ENCODE measurements at regions not wholly inside any gene's neighbourhood (a gene's known extent, or its start where the extent isn't known, plus 50 kb on each side); places are given as distances from the start of the nearest gene placed in this dataset.

DNA sequence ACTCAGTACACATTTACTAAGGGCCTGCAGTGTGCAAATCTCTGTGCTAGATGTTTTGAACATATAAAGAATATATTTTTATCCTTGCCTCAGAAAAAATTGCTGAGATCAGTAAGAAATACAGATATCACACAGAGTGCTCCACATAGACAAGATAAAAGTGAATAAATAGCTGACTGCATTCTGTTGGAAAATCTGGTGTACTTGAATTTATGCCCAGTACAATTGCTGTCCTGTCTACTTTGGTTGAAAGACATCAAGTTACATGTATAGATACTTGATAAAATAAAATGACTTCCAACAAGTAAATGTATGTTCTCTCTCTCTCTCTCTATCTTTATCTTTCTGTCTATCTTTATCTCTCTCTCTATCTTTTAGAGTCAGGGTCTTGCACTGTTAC is 381.2 kb upstream of the CBLB start:
- TF ChIP-seq, protein P1, sequence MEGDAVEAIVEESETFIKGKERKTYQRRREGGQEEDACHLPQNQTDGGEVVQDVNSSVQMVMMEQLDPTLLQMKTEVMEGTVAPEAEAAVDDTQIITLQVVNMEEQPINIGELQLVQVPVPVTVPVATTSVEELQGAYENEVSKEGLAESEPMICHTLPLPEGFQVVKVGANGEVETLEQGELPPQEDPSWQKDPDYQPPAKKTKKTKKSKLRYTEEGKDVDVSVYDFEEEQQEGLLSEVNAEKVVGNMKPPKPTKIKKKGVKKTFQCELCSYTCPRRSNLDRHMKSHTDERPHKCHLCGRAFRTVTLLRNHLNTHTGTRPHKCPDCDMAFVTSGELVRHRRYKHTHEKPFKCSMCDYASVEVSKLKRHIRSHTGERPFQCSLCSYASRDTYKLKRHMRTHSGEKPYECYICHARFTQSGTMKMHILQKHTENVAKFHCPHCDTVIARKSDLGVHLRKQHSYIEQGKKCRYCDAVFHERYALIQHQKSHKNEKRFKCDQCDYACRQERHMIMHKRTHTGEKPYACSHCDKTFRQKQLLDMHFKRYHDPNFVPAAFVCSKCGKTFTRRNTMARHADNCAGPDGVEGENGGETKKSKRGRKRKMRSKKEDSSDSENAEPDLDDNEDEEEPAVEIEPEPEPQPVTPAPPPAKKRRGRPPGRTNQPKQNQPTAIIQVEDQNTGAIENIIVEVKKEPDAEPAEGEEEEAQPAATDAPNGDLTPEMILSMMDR (IDR thresholded peaks at IDR 0.05; ENCODE audit: extremely low read depth, missing control alignments): no peak
- no peak for DNase-seq (ENCODE audit: low spot score)

DNA sequence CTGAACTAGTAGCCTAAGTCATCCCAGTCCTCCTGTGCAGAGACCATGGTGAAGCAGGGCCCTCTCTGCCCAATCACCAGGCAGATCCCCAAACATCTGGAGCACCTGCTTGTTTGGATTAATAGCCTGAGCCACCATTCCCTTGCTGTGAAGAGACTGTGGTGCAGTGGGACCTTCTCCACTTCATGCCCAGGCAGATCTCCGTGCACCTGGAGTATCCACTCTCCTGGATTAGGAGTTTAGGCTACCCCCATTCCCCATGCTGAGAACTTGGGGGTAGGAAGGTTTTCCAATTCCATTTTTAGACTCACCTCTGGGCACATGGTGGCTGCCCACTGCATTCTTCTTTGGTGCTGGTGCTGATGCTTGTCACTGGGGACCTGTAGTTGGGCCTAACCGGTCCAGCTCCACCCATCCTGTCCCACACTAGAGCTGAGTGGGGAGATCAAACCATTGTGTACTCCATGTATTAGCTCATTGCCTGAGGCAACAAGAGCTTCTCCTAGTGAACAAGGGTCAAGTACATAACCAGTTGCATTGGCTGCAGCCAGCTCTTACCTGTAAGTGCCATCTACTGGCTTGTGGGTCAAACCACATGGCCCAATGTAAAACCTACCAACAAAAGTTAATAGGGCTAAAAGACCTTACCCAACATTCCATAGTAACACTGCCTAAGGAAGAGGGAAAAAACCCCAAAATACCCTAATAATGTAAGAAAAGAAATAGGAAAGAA is 382.5 kb upstream of the CBLB start:
- DNase-seq (ENCODE audit: low spot score): no peak
- TF ChIP-seq, protein P1 (IDR thresholded peaks at IDR 0.05; ENCODE audit: extremely low read depth, missing control alignments): no peak

DNA sequence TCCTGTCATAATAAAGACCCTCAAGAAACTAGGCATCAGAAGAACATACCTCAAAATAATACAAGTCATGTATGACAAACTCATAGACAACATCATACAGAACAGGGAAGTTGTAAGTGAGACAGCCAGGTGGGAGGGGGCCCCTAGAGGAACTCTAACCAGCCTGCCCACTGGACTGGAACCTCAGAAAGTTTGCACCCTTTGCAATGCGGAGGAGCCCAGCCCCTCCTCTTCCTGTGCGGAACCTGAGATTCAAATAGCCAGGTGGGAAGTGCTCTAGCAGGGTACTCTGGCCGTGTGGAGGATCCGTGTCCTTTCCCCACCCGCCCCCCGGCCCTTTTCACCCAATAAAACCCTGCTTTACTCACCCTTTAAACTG is 387.0 kb upstream of the CBLB start:
- TF ChIP-seq, protein P1 (IDR thresholded peaks at IDR 0.05; ENCODE audit: extremely low read depth, missing control alignments): no peak
- DNase-seq (ENCODE audit: low spot score): peak; percentile 58

DNA sequence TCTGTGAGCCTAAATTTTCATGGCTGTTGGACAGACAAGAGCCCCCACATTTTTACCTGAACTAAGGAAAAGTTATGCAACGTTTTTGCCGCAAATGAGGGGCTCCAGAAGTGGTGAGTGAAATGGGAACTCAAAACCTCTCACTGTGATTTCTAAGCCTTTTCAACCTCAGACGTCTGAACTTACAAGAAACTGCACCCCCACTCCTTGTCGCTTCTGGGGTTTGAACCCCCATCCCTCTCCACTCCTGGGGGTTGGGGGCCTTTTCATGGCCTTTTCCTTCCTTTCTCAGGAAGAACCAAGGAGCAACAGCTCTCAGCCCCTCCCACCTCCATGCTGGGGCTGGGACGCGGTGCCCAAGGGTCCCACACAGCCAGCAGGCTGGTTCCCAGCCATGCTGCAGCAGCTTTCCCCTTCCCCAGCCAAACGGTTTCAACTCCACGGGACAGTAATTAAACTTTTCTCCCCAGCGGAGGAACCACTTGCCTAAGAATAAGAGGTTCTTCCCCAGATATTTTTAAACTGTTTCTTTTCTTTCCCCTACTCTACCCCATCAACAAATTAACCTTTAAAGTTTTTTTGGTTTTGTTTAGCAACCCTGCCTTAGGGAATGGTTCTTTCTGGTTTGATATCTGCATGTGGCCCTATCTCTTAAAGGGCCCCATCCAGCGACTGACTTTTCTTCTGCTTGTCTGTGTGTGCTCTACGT is 387.6 kb upstream of the CBLB start:
- TF ChIP-seq, protein P1 (IDR thresholded peaks at IDR 0.05; ENCODE audit: extremely low read depth, missing control alignments): no peak
- peak; percentile 13 for DNase-seq (ENCODE audit: low spot score)

DNA sequence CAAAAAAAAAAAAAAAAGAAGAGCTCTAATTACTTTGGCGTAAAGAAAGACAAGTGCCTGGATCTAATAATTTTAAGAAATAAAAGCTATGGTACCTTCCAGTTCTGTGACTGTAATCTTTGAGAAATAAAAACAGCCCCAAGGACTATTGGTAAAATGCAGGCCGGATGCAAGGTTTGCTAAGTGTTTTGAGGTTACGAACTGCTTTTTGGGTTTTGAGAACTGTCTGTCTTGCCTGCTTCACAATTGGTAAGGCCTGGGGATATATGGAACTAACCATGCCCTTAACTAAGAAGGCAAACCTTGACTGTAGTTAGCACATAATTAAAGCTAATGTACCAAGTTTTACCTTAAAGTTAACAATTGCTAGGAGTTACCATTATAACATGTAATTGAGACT is 388.4 kb upstream of the CBLB start:
- DNase-seq (ENCODE audit: low spot score): no peak
- TF ChIP-seq, protein P1 (IDR thresholded peaks at IDR 0.05; ENCODE audit: extremely low read depth, missing control alignments): no peak

DNA sequence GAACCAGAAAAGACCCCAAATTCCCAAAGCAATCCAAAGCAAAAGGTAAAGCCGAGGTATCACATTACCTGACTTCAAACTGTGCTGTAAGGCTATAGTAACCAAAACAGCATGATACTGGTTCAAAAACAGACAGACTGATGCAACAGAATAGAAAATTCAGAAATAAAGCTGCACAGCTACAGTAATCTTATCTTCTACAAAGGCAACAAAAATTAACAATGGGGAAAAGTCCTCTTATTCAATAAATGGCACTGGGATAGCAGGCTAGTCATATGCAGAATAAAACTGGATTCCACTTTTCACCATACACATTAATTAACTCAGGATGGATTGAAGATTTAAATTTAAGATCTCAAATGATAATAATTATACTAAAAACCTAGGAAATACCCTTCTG is 392.6 kb upstream of the CBLB start:
- no peak for DNase-seq (ENCODE audit: low spot score)
- TF ChIP-seq, protein P1 (IDR thresholded peaks at IDR 0.05; ENCODE audit: extremely low read depth, missing control alignments): no peak

DNA sequence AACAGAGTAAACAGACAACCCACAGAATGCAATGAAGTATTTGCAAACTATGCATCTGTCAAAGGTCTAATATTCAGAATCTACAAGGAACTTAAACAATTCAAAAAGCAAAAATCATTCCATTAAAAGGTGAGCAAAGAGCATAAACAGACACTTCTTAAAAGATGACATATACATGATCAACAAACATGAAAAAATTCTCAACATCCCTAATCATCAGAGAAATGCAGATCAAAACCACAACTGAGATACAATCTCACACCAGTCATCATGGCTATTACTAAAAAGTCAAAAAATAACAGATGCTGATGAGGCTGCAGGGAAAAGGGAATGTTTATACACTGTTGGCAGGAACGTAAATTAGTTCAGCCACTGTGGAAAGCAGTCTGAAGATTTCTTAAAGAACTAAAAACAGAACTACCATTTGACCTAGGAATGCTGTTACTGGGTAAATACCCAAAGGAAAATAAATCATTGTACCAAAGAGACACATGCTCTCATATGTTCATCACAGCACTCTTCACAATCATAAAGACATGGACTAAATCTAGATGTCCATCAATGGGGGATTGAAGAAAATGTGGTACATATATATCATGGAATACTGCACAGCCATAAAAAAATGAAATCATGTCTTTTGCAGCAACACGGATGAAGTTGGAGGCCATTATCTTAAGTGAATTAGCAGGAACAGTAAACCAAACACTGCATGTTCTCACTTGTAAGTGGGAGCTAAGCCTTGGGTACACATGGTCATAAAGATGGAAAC is 393.3 kb upstream of the CBLB start:
- DNase-seq (ENCODE audit: low spot score): no peak
- TF ChIP-seq, protein P1 (IDR thresholded peaks at IDR 0.05; ENCODE audit: extremely low read depth, missing control alignments): no peak

Measured in GM20000 (cell line).